Neuronal stem cell (in vitro differentiated cells): ENCODE measurements at regions not wholly inside any gene's neighbourhood (a gene's known extent, or its start where the extent isn't known, plus 50 kb on each side); places are given as distances from the start of the nearest gene placed in this dataset.
"Not testable (repeated sequence)": the region's sequence is repeated elsewhere in the genome, so short reads cannot be mapped to it uniquely, and the experiment has no call there.

Experiments used
- DNase-seq: peaks from one replicate; pipeline ENCODE4 v3.0.0-alpha.2; 2013; ENCODE audit warnings: low spot score
- H2AFZ ChIP-seq: one replicate; pipeline ENCODE4 v1.6.1; 2013; ENCODE audit warnings: mild to moderate bottlenecking, low read length, inconsistent platforms
- H2AK5ac ChIP-seq: 2 replicates; pipeline ENCODE4 v1.6.1; 2013; ENCODE audit warnings: low read depth, mild to moderate bottlenecking, inconsistent platforms, low read length, moderate library complexity, mixed read lengths
- H2BK120ac ChIP-seq: 2 replicates; pipeline ENCODE4 v1.6.1; 2013; ENCODE audit warnings: low read depth, mild to moderate bottlenecking, inconsistent platforms, low read length, moderate library complexity, mixed read lengths
- H2BK12ac ChIP-seq: one replicate; pipeline ENCODE4 v1.6.1; 2013; ENCODE audit warnings: low read length, inconsistent platforms
- H2BK15ac ChIP-seq: 2 replicates; pipeline ENCODE4 v1.6.1; 2013; ENCODE audit warnings: mild to moderate bottlenecking, low read length, inconsistent platforms, mixed read lengths
- H2BK5ac ChIP-seq: one replicate; pipeline ENCODE4 v1.6.1; 2013; ENCODE audit warnings: inconsistent platforms, mild to moderate bottlenecking, low read length, moderate library complexity
- H3K14ac ChIP-seq: one replicate; pipeline ENCODE4 v1.6.1; 2013; ENCODE audit warnings: low read length, inconsistent platforms
- H3K18ac ChIP-seq: 2 replicates; pipeline ENCODE4 v1.6.1; 2013; ENCODE audit warnings: low read length, inconsistent platforms
- H3K23ac ChIP-seq: 2 replicates; pipeline ENCODE4 v1.6.1; 2013; ENCODE audit warnings: low read depth, mild to moderate bottlenecking, mixed read lengths, low read length, inconsistent platforms; ENCODE audit not compliant: poor library complexity
- H3K27ac ChIP-seq: replicated peaks from 3 replicates; pipeline ENCODE4 v1.5.1; 2013; ENCODE audit warnings: low read length, inconsistent platforms
- H3K27me3 ChIP-seq, 3 experiments: 2 replicates each; pipeline ENCODE4 v1.6.1; 2013; ENCODE audit warnings: low read length in 3 of 3, mild to moderate bottlenecking in 2 of 3, inconsistent platforms in 1 of 3, low read depth in 1 of 3, mixed read lengths in 1 of 3, moderate library complexity in 1 of 3; ENCODE audit not compliant: control insufficient read depth in 3 of 3, insufficient read depth in 3 of 3
- H3K36me3 ChIP-seq, 2 donors: replicated peaks in 1 of 2; 2 replicates each; pipeline ENCODE4 v1.6.1; 2013; ENCODE audit warnings: low read length in 2 of 2; ENCODE audit not compliant: control insufficient read depth in 2 of 2, insufficient read depth in 2 of 2
- H3K4ac ChIP-seq: 2 replicates; pipeline ENCODE4 v1.6.1; 2013; ENCODE audit warnings: inconsistent platforms, mild to moderate bottlenecking, low read length, moderate library complexity
- H3K4me1 ChIP-seq, 2 donors: 1 replicate in 1 of 2; 2 replicates in 1 of 2; pipeline ENCODE4 v1.6.1; 2013; ENCODE audit warnings: low read length in 2 of 2, low read depth in 1 of 2; ENCODE audit not compliant: control insufficient read depth in 2 of 2, insufficient read depth in 1 of 2
- H3K4me2 ChIP-seq: one replicate; pipeline ENCODE4 v1.6.1; 2013; ENCODE audit warnings: mild to moderate bottlenecking, low read length, inconsistent platforms; ENCODE audit not compliant: insufficient read depth, poor library complexity, severe bottlenecking
- H3K4me3 ChIP-seq, 2 donors: 2 replicates each; pipeline ENCODE4 v1.5.1; 2013; ENCODE audit warnings: low read length in 2 of 2, mild to moderate bottlenecking in 2 of 2, inconsistent platforms in 1 of 2, moderate library complexity in 1 of 2
- H3K79me1 ChIP-seq: one replicate; pipeline ENCODE4 v1.6.1; 2013; ENCODE audit warnings: low read depth, mild to moderate bottlenecking, inconsistent platforms, low read length, moderate library complexity
- H3K9ac ChIP-seq: one replicate; pipeline ENCODE4 v1.6.1; 2013; ENCODE audit warnings: mild to moderate bottlenecking, low read depth, low read length, inconsistent platforms; ENCODE audit not compliant: poor library complexity
- H3K9me3 ChIP-seq, 2 donors: replicated peaks in 1 of 2; 2 replicates each; pipeline versions ENCODE3 to v1.6.1; 2013; ENCODE audit warnings: low read length in 2 of 2, mild to moderate bottlenecking in 2 of 2, inconsistent platforms in 1 of 2, low read depth in 1 of 2, mixed read lengths in 1 of 2, moderate library complexity in 1 of 2; ENCODE audit not compliant: control insufficient read depth in 2 of 2, insufficient read depth in 1 of 2
- H4K8ac ChIP-seq: one replicate; pipeline ENCODE4 v1.6.1; 2013; ENCODE audit warnings: low read depth, mild to moderate bottlenecking, inconsistent platforms, low read length, moderate library complexity
- H4K91ac ChIP-seq: one replicate; pipeline ENCODE4 v1.6.1; 2013; ENCODE audit warnings: low read length, low read depth, mild to moderate bottlenecking, inconsistent platforms; ENCODE audit not compliant: poor library complexity
- WGBS, 2 donors: extraction: QIAGEN DNeasy Blood & Tissue Kit; methylation state at CpG; one replicate each; pipeline ENCODE4 v1.1.7; 2013; ENCODE audit warnings: missing lambda C conversion rate in 2 of 2, mixed read lengths in 1 of 2; ENCODE audit not compliant: insufficient read length in 2 of 2, insufficient replicate concordance in 1 of 2; ENCODE audit errors: extremely low coverage in 2 of 2; 5-methylcytosine and 5-hydroxymethylcytosine counted together

- Histone ChIP-seq H2BK15ac (no peak overlapping the region), H3K27ac (no peak overlapping the region), H2AK5ac (no peak overlapping the region), H3K9me3 (no peaks in the 10 kb centered on the region), H3K4me3 (no peak overlapping the region), H2BK12ac (no peak overlapping the region), H3K27me3 (no peaks in the 10 kb centered on the region), H3K23ac (no peak overlapping the region), H2BK5ac (no peak overlapping the region), H3K4me1 (no peaks in the 10 kb centered on the region), H4K8ac (no peak overlapping the region), H4K91ac (no peak overlapping the region), H3K79me1 (no peaks in the 10 kb centered on the region), H3K4ac (no peak overlapping the region), H2AFZ (no peak overlapping the region), H2BK120ac (no peak overlapping the region), H3K36me3 (no peaks in the 10 kb centered on the region), H3K4me2 (no peak overlapping the region), H3K18ac (no peak overlapping the region), H3K9ac (no peak overlapping the region), H3K14ac (no peak overlapping the region)
- no peak for DNase-seq
- no CpG with 5 or more reads among the region's 1 CpG for WGBS, 2 donors
These were observed 546.7 kb upstream of the LRRN3 start for GRCh38 chr7:110544194-110544593.

- Histone ChIP-seq H3K4me1 (peaks cover 0 to 2% of the 10 kb centered on the region in 2 donors), H4K8ac (no peak overlapping the region), H2BK12ac (no peak overlapping the region), H2BK15ac (no peak overlapping the region), H2BK120ac (no peak overlapping the region), H3K23ac (no peak overlapping the region), H3K14ac (no peak overlapping the region), H3K27me3 (no peaks in the 10 kb centered on the region), H2AK5ac (no peak overlapping the region), H4K91ac (no peak overlapping the region), H3K79me1 (no peaks in the 10 kb centered on the region), H3K4me2 (no peak overlapping the region), H2AFZ (no peak overlapping the region), H3K9me3 (peaks cover 0 to 5% of the 10 kb centered on the region in 2 donors), H3K27ac (no peak overlapping the region), H2BK5ac (no peak overlapping the region), H3K18ac (no peak overlapping the region), H3K4me3 (no peak overlapping the region), H3K9ac (no peak overlapping the region), H3K36me3 (no peaks in the 10 kb centered on the region), H3K4ac (no peak overlapping the region)
- no peak for DNase-seq
These were observed 542.6 kb upstream of the LRRN3 start for GRCh38 chr7:110548372-110548771.

GRCh38 chr7:110557136-110557535, 533.8 kb upstream of the LRRN3 start:
- Histone ChIP-seq H3K9ac (no peak overlapping the region), H3K14ac (no peak overlapping the region), H3K79me1 (no peaks in the 10 kb centered on the region), H3K4me1 (no peaks in the 10 kb centered on the region), H3K36me3 (no peaks in the 10 kb centered on the region), H2AFZ (no peak overlapping the region), H3K4me2 (no peak overlapping the region), H3K27ac (no peak overlapping the region), H2AK5ac (no peak overlapping the region), H2BK5ac (no peak overlapping the region), H3K18ac (no peak overlapping the region), H2BK120ac (no peak overlapping the region), H2BK12ac (no peak overlapping the region), H4K91ac (no peak overlapping the region), H3K4ac (no peak overlapping the region), H3K9me3 (peaks cover 2 to 9% of the 10 kb centered on the region in 2 donors), H4K8ac (no peak overlapping the region), H2BK15ac (no peak overlapping the region), H3K4me3 (no peak overlapping the region), H3K23ac (no peak overlapping the region), H3K27me3 (no peaks in the 10 kb centered on the region)
- WGBS, 2 donors = no CpG with 5 or more reads among the region's 2 CpGs
- no peak for DNase-seq

GRCh38 chr7:110563286-110563685, 527.6 kb upstream of the LRRN3 start:
- H3K79me1 ChIP-seq, H3K23ac ChIP-seq, H3K4me1 ChIP-seq, H3K14ac ChIP-seq, H2BK5ac ChIP-seq, H3K27ac ChIP-seq, H3K9ac ChIP-seq, H2AK5ac ChIP-seq, H2BK12ac ChIP-seq, H3K4me3 ChIP-seq, H3K18ac ChIP-seq, H3K4me2 ChIP-seq, H4K91ac ChIP-seq, H2BK120ac ChIP-seq, H3K9me3 ChIP-seq, H3K4ac ChIP-seq, DNase-seq, H4K8ac ChIP-seq, H2AFZ ChIP-seq, H3K27me3 ChIP-seq, H2BK15ac ChIP-seq, H3K36me3 ChIP-seq: not testable (repeated sequence)
- no CpG with 5 or more reads among the region's 18 CpGs for WGBS, 2 donors
